IMR-90 (cell line): ENCODE measurements at regions not wholly inside any gene's neighbourhood (a gene's known extent, or its start where the extent isn't known, plus 50 kb on each side); places are given as distances from the start of the nearest gene placed in this dataset.
"Not testable (repeated sequence)": the region's sequence is repeated elsewhere in the genome, so short reads cannot be mapped to it uniquely, and the experiment has no call there.

ENCODE experiments used
- ATAC-seq: fragments of 200-7000 bp; cut with Tn5 transposase; 2 replicates; pipeline ENCODE4 v1.9.1; 2020; ENCODE audit warnings: low read depth, mild to moderate bottlenecking, moderate library complexity
- BruUV-seq: library from RNA; stranded (reverse); fragments of 400-500 nt; replicated peaks from 2 replicates; lab custom pipeline; 2021; lab: Mats Ljungman, UMichigan
- CTCF ChIA-PET: fragments of 300-600 bp; formaldehyde crosslinking; extraction: SDS; loops from one replicate; lab custom pipeline; 2021; ENCODE audit warnings: antibody characterized with exemption; lab: Yijun Ruan, JAX
- POLR2A ChIA-PET: fragments of 300-600 bp; sonication (Branson Sonifier 250); formaldehyde crosslinking; loops from one replicate; lab custom pipeline; 2022; ENCODE audit warnings: antibody characterized with exemption; ENCODE audit not compliant: unreplicated experiment; lab: Charles Lee
- DNase-seq: peaks from one replicate; pipeline ENCODE4 v3.0.0; 2013
- H2AFZ ChIP-seq: replicated peaks from 2 replicates; pipeline ENCODE3; 2013; ENCODE audit warnings: low read length, mild to moderate bottlenecking; ENCODE audit not compliant: poor library complexity
- H2AK5ac ChIP-seq: 2 replicates; pipeline ENCODE4 v1.6.1; 2013; ENCODE audit warnings: low read depth, low read length, inconsistent platforms
- H2AK9ac ChIP-seq: replicated peaks from 2 replicates; pipeline ENCODE3; 2013; ENCODE audit warnings: mild to moderate bottlenecking, low read depth, low read length, moderate library complexity; ENCODE audit not compliant: poor library complexity
- H2BK120ac ChIP-seq: 2 replicates; pipeline ENCODE4 v1.6.1; 2013; ENCODE audit warnings: low read depth, low read length, inconsistent platforms
- H2BK15ac ChIP-seq: 3 replicates; pipeline ENCODE4 v1.6.1; 2013; ENCODE audit warnings: low read depth, low read length, inconsistent platforms
- H2BK20ac ChIP-seq: 2 replicates; pipeline ENCODE4 v1.6.1; 2013; ENCODE audit warnings: low read depth, mild to moderate bottlenecking, inconsistent platforms, low read length, moderate library complexity
- H2BK5ac ChIP-seq: 2 replicates; pipeline ENCODE4 v1.6.1; 2013; ENCODE audit warnings: mild to moderate bottlenecking, low read depth, low read length, inconsistent platforms; ENCODE audit not compliant: poor library complexity, severe bottlenecking
- H3K14ac ChIP-seq: replicated peaks from 2 replicates; pipeline ENCODE4 v1.6.1; 2013; ENCODE audit warnings: low read depth, low read length, inconsistent platforms
- H3K18ac ChIP-seq: 2 replicates; pipeline ENCODE4 v1.6.1; 2013; ENCODE audit warnings: low read depth, low read length, control low read depth
- H3K23ac ChIP-seq: 2 replicates; pipeline ENCODE4 v1.6.1; 2013; ENCODE audit warnings: low read depth, low read length, inconsistent platforms
- H3K27ac ChIP-seq: 2 replicates; pipeline ENCODE4 v1.5.1; 2013; ENCODE audit warnings: mild to moderate bottlenecking, control low read depth, low read length; ENCODE audit not compliant: insufficient read depth
- H3K27me3 ChIP-seq: 2 replicates; pipeline ENCODE4 v1.6.1; 2013; ENCODE audit warnings: low read length; ENCODE audit not compliant: control insufficient read depth, insufficient read depth
- H3K36me3 ChIP-seq: 2 replicates; pipeline ENCODE4 v1.6.1; 2013; ENCODE audit warnings: low read length, mixed read lengths; ENCODE audit not compliant: control insufficient read depth, insufficient read depth
- H3K4ac ChIP-seq: 2 replicates; pipeline ENCODE4 v1.6.1; 2013; ENCODE audit warnings: low read depth, low read length, inconsistent platforms
- H3K4me1 ChIP-seq: 2 replicates; pipeline ENCODE4 v1.6.1; 2013; ENCODE audit warnings: low read length, mixed read lengths; ENCODE audit not compliant: control insufficient read depth, insufficient read depth
- H3K4me2 ChIP-seq: 2 replicates; pipeline ENCODE4 v1.6.1; 2013; ENCODE audit warnings: low read depth, mild to moderate bottlenecking, control low read depth, low read length, moderate library complexity
- H3K4me3 ChIP-seq: 2 replicates; pipeline ENCODE4 v1.5.1; 2013; ENCODE audit warnings: low read depth, mild to moderate bottlenecking, control low read depth, low read length, moderate library complexity; ENCODE audit not compliant: insufficient read depth
- H3K56ac ChIP-seq: 2 replicates; pipeline ENCODE4 v1.6.1; 2013; ENCODE audit warnings: low read length, inconsistent platforms; ENCODE audit not compliant: insufficient read depth; ENCODE audit errors: extremely low read depth
- H3K79me1 ChIP-seq, 2 experiments: 2 replicates each; pipeline ENCODE4 v1.6.1; 2013; ENCODE audit warnings: low read length in 2 of 2, inconsistent platforms in 1 of 2, low read depth in 1 of 2
- H3K9ac ChIP-seq: 2 replicates; pipeline ENCODE4 v1.6.1; 2013; ENCODE audit warnings: low read depth, low read length, control low read depth
- H3K9me1 ChIP-seq: 2 replicates; pipeline ENCODE4 v1.6.1; 2013; ENCODE audit warnings: low read length, inconsistent platforms; ENCODE audit not compliant: insufficient read depth
- H3K9me3 ChIP-seq: 2 replicates; pipeline ENCODE4 v1.6.1; 2013; ENCODE audit warnings: low read length; ENCODE audit not compliant: control insufficient read depth, insufficient read depth
- H4K20me1 ChIP-seq: 2 replicates; pipeline ENCODE4 v1.6.1; 2013; ENCODE audit warnings: low read length, inconsistent platforms; ENCODE audit not compliant: insufficient read depth
- H4K5ac ChIP-seq: 2 replicates; pipeline ENCODE4 v1.6.1; 2013; ENCODE audit warnings: mild to moderate bottlenecking, low read depth, low read length, control low read depth
- H4K8ac ChIP-seq, 2 experiments: 2 replicates each; pipeline ENCODE4 v1.6.1; 2013; ENCODE audit warnings: low read depth in 2 of 2, low read length in 2 of 2, control low read depth in 1 of 2, inconsistent platforms in 1 of 2
- H4K91ac ChIP-seq: 2 replicates; pipeline ENCODE4 v1.6.1; 2013; ENCODE audit warnings: low read depth, low read length, inconsistent platforms; ENCODE audit not compliant: insufficient read depth
- WGBS, 2 experiments: methylation state at CpG; one replicate each; pipeline versions ENCODE4 v1.1.5 to v1.1.7; 2013; ENCODE audit warnings: missing lambda C conversion rate in 2 of 2; ENCODE audit not compliant: insufficient read length in 1 of 2; ENCODE audit errors: extremely low coverage in 2 of 2; 5-methylcytosine and 5-hydroxymethylcytosine counted together
- dilution Hi-C: fragments of 300-500 bp; cut with HindIII; formaldehyde crosslinking; loops from one replicate; pipeline ENCODE4 v1.14.3; 2018; ENCODE audit warnings: low sequenced_read_pairs; ENCODE audit not compliant: unreplicated experiment
- in situ Hi-C: fragments of 300-500 bp; cut with MboI; formaldehyde crosslinking; loops from 3 replicates; pipeline ENCODE4 v1.14.3; 2019; ENCODE audit warnings: low sequenced_read_pairs, inconsistent platforms, mixed read lengths
- intact Hi-C: fragments of 100-400 bp; cut with micrococcal nuclease; formaldehyde crosslinking; loops from 2 replicates; pipeline ENCODE4 v1.10.0; 2022

DNA sequence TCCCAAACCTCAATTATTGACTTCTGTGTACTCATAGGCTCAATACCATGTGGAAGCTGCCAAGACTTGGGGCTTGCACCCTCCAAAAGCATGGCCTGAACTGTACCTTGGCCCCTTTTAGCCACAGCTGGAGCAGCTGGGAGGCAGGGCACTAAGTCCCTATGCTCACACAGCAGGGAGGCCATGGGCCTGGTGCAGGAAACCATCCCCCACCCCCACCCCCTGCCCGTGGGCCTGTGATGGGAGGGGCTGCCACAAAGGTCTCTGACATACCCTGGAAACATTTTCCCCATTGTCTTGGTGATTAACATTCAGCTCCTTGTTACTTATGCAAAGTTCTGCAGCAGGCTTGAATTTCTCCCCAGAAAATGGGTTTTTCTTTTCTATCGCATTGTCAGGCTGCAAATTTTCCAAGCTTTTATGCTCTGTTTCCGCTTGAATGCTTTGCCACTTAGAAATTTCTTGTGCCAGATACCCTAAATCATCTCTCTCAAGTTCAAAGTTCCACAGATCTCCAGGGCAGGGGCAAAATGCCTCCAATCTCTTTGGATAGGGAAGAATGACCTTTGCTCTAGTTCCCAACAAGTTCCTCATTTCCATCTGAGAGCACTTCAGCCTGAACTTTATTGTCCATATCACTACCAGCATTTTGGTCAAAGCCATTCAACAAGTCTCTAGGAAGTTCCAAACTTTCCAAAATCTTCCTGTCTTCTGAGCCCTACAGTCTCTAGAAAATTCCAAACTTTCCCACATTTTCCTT, 141.8 kb downstream of the AHR start:
- H2BK5ac ChIP-seq, H4K8ac ChIP-seq, H3K4ac ChIP-seq, POLR2A ChIA-PET, H2BK20ac ChIP-seq, H3K56ac ChIP-seq, H3K9me3 ChIP-seq, H3K14ac ChIP-seq, intact Hi-C loops, H2AK5ac ChIP-seq, H2AFZ ChIP-seq, H2BK15ac ChIP-seq, H3K36me3 ChIP-seq, H4K91ac ChIP-seq, BruUV-seq, H4K5ac ChIP-seq, H2BK120ac ChIP-seq, in situ Hi-C loops, H2AK9ac ChIP-seq, H3K27ac ChIP-seq, H3K4me3 ChIP-seq, H4K20me1 ChIP-seq, CTCF ChIA-PET, H3K4me1 ChIP-seq, dilution Hi-C loops, H3K18ac ChIP-seq, H3K23ac ChIP-seq, DNase-seq, H3K79me1 ChIP-seq, H3K4me2 ChIP-seq, ATAC-seq, H3K9me1 ChIP-seq, H3K9ac ChIP-seq, H3K27me3 ChIP-seq: not testable (repeated sequence)
- WGBS, 2 experiments = 83% methylated on average over 1 of the region's 3 CpGs; no CpG with 5 or more reads in 1 of the 2 experiments
